HepG2 (cell line): ENCODE measurements at regions not wholly inside any gene's neighbourhood (a gene's known extent, or its start where the extent isn't known, plus 50 kb on each side); places are given as distances from the start of the nearest gene placed in this dataset.

Experiments used
- ATAC-seq: fragments of 200-7000 bp; cut with Tn5 transposase; 3 replicates; pipeline ENCODE4 v1.9.1; 2020; ENCODE audit warnings: mild to moderate bottlenecking, moderate library complexity
- BruUV-seq: library from RNA; stranded (reverse); fragments of 400-500 nt; replicated peaks from 2 replicates; lab custom pipeline; 2021; lab: Mats Ljungman, UMichigan
- CTCF ChIA-PET: fragments of 300-600 bp; formaldehyde crosslinking; extraction: SDS; loops from one replicate; lab custom pipeline; 2021; ENCODE audit warnings: low total read pairs, inconsistent platforms, low intra/inter-chr PET ratio; lab: Yijun Ruan, JAX
- POLR2A ChIA-PET: fragments of 350-600 bp; sonication (Branson Sonifier 250); formaldehyde crosslinking; loops from one replicate; lab custom pipeline; 2020; ENCODE audit warnings: antibody characterized with exemption, inconsistent platforms; lab: Yijun Ruan, JAX
- DNase-seq: peaks from one replicate; pipeline ENCODE4 v3.0.0-alpha.2; 2015; ENCODE audit warnings: low spot score
- FAIRE-seq: peaks from 3 replicates; lab custom pipeline; 2011; peaks lifted over from hg19 to GRCh38; lab: Jason Lieb, UNC
- H2AFZ ChIP-seq: one replicate; pipeline ENCODE4 v1.6.1; 2011; ENCODE audit warnings: low read length, inconsistent platforms
- H3K27ac ChIP-seq: fragments of 300-600 bp; 3 replicates; pipeline ENCODE4 v1.8.0; 2011; ENCODE audit warnings: mixed run types, mild to moderate bottlenecking, mixed read lengths, low read length, inconsistent platforms; ENCODE audit not compliant: insufficient read depth; ENCODE audit errors: extremely low read length
- H3K27me3 ChIP-seq, 2 experiments: fragments of 200-600 bp in 1 of 2; 2 replicates in 1 of 2; 3 replicates in 1 of 2; pipeline versions ENCODE4 v1.6.0 to v1.8.0; 2011; ENCODE audit warnings: low read length in 2 of 2, mild to moderate bottlenecking in 2 of 2, moderate library complexity in 2 of 2, inconsistent platforms in 1 of 2; ENCODE audit not compliant: insufficient read depth in 2 of 2, control insufficient read depth in 1 of 2
- H3K36me3 ChIP-seq, 2 experiments: fragments of 200-600 bp in 1 of 2; replicated peaks in 1 of 2; 2 replicates in 1 of 2; 3 replicates in 1 of 2; pipeline versions ENCODE4 v1.5.1 to v1.8.0; 2011; ENCODE audit warnings: low read length in 2 of 2, inconsistent platforms in 1 of 2; ENCODE audit not compliant: insufficient read depth in 2 of 2, control insufficient read depth in 1 of 2
- H3K4me1 ChIP-seq: 2 replicates; pipeline ENCODE4 v1.5.1; 2012; ENCODE audit warnings: low read length, inconsistent platforms; ENCODE audit not compliant: insufficient read depth
- H3K4me2 ChIP-seq: 2 replicates; pipeline ENCODE4 v1.6.0; 2011; ENCODE audit warnings: low read depth, low read length, inconsistent platforms
- H3K4me3 ChIP-seq, 3 experiments: fragments of 200-600 bp in 1 of 3; sonication (generic), shearing (Covaris generic) in 1 of 3; replicated peaks in 1 of 3; 2 replicates each; pipeline ENCODE4 v1.5.1; 2011 to 2016; ENCODE audit warnings: low read length in 3 of 3, inconsistent platforms in 2 of 3, low read depth in 2 of 3, mild to moderate bottlenecking in 2 of 3, control low read depth in 1 of 3, mixed read lengths in 1 of 3; ENCODE audit not compliant: insufficient read depth in 1 of 3
- H3K79me2 ChIP-seq: one replicate; pipeline ENCODE4 v1.6.1; 2011; ENCODE audit warnings: low read length, inconsistent platforms; ENCODE audit not compliant: insufficient read depth
- H3K9ac ChIP-seq: 2 replicates; pipeline ENCODE4 v1.6.0; 2011; ENCODE audit warnings: mild to moderate bottlenecking, low read depth, low read length, inconsistent platforms; ENCODE audit not compliant: insufficient read depth
- H3K9me3 ChIP-seq: 2 replicates; pipeline ENCODE4 v1.5.1; 2012; ENCODE audit warnings: mild to moderate bottlenecking, low read length
- H4K20me1 ChIP-seq: 2 replicates; pipeline ENCODE4 v1.6.0; 2011; ENCODE audit warnings: inconsistent platforms, mild to moderate bottlenecking, low read length, moderate library complexity; ENCODE audit not compliant: insufficient read depth
- ARID3A ChIP-seq: IDR thresholded peaks from 2 replicates; pipeline ENCODE4 v1.6.1; 2012; ENCODE audit warnings: low read depth, low read length, improper control_type of control experiment
- CEBPB ChIP-seq: IDR thresholded peaks from 2 replicates; pipeline ENCODE4 v1.6.1; 2011; ENCODE audit warnings: low read depth, low read length, improper control_type of control experiment, borderline replicate concordance
- CEBPG ChIP-seq: IDR thresholded peaks from 2 replicates; pipeline ENCODE4 v1.6.1; 2016
- FOXA1 ChIP-seq, 2 experiments: fragments of 450-650 bp in 1 of 2; sonication (generic) in 1 of 2; formaldehyde crosslinking in 1 of 2; IDR thresholded peaks; 2 replicates each; pipeline versions ENCODE4 v1.4.0 to v1.6.1; 2016 to 2020; ENCODE audit warnings: missing genetic modification reagents in 1 of 2
- GTF2F1 ChIP-seq: fragments of 150-350 bp; IDR thresholded peaks from 2 replicates; pipeline ENCODE4 v1.6.1; 2014; ENCODE audit warnings: low read length
- HDAC2 ChIP-seq: sonication (generic); formaldehyde crosslinking; IDR thresholded peaks from 2 replicates; pipeline ENCODE4 v1.4.0; 2020; ENCODE audit warnings: missing genetic modification reagents
- KAT7 ChIP-seq: IDR thresholded peaks from 2 replicates; pipeline ENCODE4 v1.6.1; 2018; ENCODE audit warnings: borderline replicate concordance, missing compliant biosample characterization
- KDM2A ChIP-seq: sonication (generic); formaldehyde crosslinking; IDR thresholded peaks from 2 replicates; pipeline ENCODE4 v1.4.0; 2020; ENCODE audit warnings: low read depth, missing genetic modification reagents, borderline replicate concordance
- KDM3A ChIP-seq: IDR thresholded peaks from 2 replicates; pipeline ENCODE4 v1.6.1; 2018; ENCODE audit warnings: low read depth, missing compliant biosample characterization
- MAFF ChIP-seq: IDR thresholded peaks from 2 replicates; pipeline ENCODE4 v1.6.1; 2011; ENCODE audit warnings: low read depth, low read length, improper control_type of control experiment
- MXD3 ChIP-seq: IDR thresholded peaks from 2 replicates; pipeline ENCODE4 v1.6.1; 2016; ENCODE audit warnings: mild to moderate bottlenecking, missing biosample characterization, missing genetic modification reagents
- NAIF1 ChIP-seq: sonication (generic); formaldehyde crosslinking; IDR thresholded peaks from 2 replicates; pipeline ENCODE4 v1.5.0; 2020; ENCODE audit warnings: mild to moderate bottlenecking, missing genetic modification reagents, borderline replicate concordance
- NBN ChIP-seq: fragments of 450-650 bp; conservative IDR thresholded peaks from 2 replicates; pipeline ENCODE4 v1.6.1; 2017
- RNF2 ChIP-seq: fragments of 450-650 bp; conservative IDR thresholded peaks from 2 replicates; pipeline ENCODE4 v1.6.1; 2016; ENCODE audit warnings: low read depth
- ZMYM4 ChIP-seq: sonication (generic); formaldehyde crosslinking; IDR thresholded peaks from 2 replicates; pipeline ENCODE4 v1.8.1; 2023; ENCODE audit warnings: mild to moderate bottlenecking, missing genetic modification reagents
- ZNF552 ChIP-seq: sonication (generic); formaldehyde crosslinking; IDR thresholded peaks from 2 replicates; pipeline ENCODE4 v1.9.0; 2022; ENCODE audit warnings: missing genetic modification reagents, mild to moderate bottlenecking, borderline replicate concordance
- ZNF704 ChIP-seq: sonication (generic); formaldehyde crosslinking; IDR thresholded peaks from 2 replicates; pipeline ENCODE4 v1.8.1; 2023; ENCODE audit warnings: mild to moderate bottlenecking, inconsistent platforms, moderate library complexity, missing genetic modification reagents, borderline replicate concordance
- ZNF746 ChIP-seq: sonication (generic); formaldehyde crosslinking; IDR thresholded peaks from 2 replicates; pipeline ENCODE4 v1.8.0; 2022; ENCODE audit warnings: mild to moderate bottlenecking, missing genetic modification reagents
- WGBS: methylation state at CpG from one replicate; pipeline ENCODE4 v1.1.6; 2017; ENCODE audit warnings: low lambda C conversion rate; 5-methylcytosine and 5-hydroxymethylcytosine counted together
- in situ Hi-C: cut with HindIII; loops from 2 replicates; pipeline ENCODE4 v1.10.0; 2017; ENCODE audit warnings: low pct_unique_long_range_greater_than_20kb; ENCODE audit not compliant: extremely low pct_ligation_motif_present
- intact Hi-C: fragments of 100-400 bp; cut with micrococcal nuclease; formaldehyde crosslinking; loops from one replicate; pipeline ENCODE4 v1.10.0; 2022; ENCODE audit not compliant: unreplicated experiment

GRCh38 chr12:125971981-125972380 is 906.7 kb downstream of the AACS start:
- H3K4me3 ChIP-seq, result no peak overlapping the region
- WGBS, result 41% methylated on average over 3 of the region's 3 CpGs
- DNase-seq (no peak), ATAC-seq (no peak), FAIRE-seq (no peak)
- H4K20me1 ChIP-seq, result no peaks in the 10 kb centered on the region
- no peaks in the 10 kb centered on the region for H3K79me2 ChIP-seq
- H3K4me2 ChIP-seq, result no peak overlapping the region
- intact Hi-C loops (no loop called here), in situ Hi-C loops (no loop called here)
- BruUV-seq, result no TSS peak
- H3K9ac ChIP-seq, result no peak overlapping the region
- no peaks in the 10 kb centered on the region for H3K27me3 ChIP-seq
- POLR2A ChIA-PET, result no interaction called here
- no peak for TF ChIP-seq NBN
- TF ChIP-seq HDAC2, result no peak
- no peak for TF ChIP-seq NAIF1
- TF ChIP-seq KAT7, result no peak
- TF ChIP-seq GTF2F1, result no peak
- no peak for TF ChIP-seq CEBPB
- no peak for TF ChIP-seq MAFF
- TF ChIP-seq MXD3 (CRISPR knock-in tag), result no peak
- TF ChIP-seq KDM3A (CRISPR knock-in tag), result no peak
- no peak for TF ChIP-seq ZNF704 (CRISPR knock-in tag)
- no peak for TF ChIP-seq FOXA1 (IDR thresholded peaks at IDR 0.05)
- TF ChIP-seq FOXA1 (CRISPR knock-in tag; IDR thresholded peaks at IDR 0.05), result no peak
- no peak for TF ChIP-seq ZMYM4 (CRISPR knock-in tag)
- no peak for TF ChIP-seq RNF2
- no peak for TF ChIP-seq CEBPG (CRISPR knock-in tag)
- TF ChIP-seq KDM2A (CRISPR knock-in tag), result no peak
- TF ChIP-seq ZNF552, result no peak
- no peak for TF ChIP-seq ZNF746 (CRISPR knock-in tag)
- no peak for TF ChIP-seq ARID3A
- H3K27ac ChIP-seq, result no peak overlapping the region
- H3K9me3 ChIP-seq, result no peaks in the 10 kb centered on the region
- no peaks in the 10 kb centered on the region for H3K4me1 ChIP-seq
- H3K36me3 ChIP-seq, result no peaks in the 10 kb centered on the region
- CTCF ChIA-PET, result no interaction called here
- H2AFZ ChIP-seq, result no peak overlapping the region
